GM21528 (cell line): ENCODE measurements at regions not wholly inside any gene's neighbourhood (a gene's known extent, or its start where the extent isn't known, plus 50 kb on each side); places are given as distances from the start of the nearest gene placed in this dataset.

ENCODE experiments used
- ATAC-seq: cut with Tn5 transposase; IDR thresholded peaks from one replicate; pipeline ENCODE4 v1.9.1; 2021; ENCODE audit warnings: mild to moderate bottlenecking, moderate library complexity; ENCODE audit not compliant: unreplicated experiment, low FRiP score

GRCh38 chr1:57963581-57963980, 539.7 kb upstream of the DAB1 start:
- ATAC-seq = no peak

- ATAC-seq = no peak
These were observed 535.8 kb upstream of the DAB1 start for GRCh38 chr1:57959531-57960241.

DNA sequence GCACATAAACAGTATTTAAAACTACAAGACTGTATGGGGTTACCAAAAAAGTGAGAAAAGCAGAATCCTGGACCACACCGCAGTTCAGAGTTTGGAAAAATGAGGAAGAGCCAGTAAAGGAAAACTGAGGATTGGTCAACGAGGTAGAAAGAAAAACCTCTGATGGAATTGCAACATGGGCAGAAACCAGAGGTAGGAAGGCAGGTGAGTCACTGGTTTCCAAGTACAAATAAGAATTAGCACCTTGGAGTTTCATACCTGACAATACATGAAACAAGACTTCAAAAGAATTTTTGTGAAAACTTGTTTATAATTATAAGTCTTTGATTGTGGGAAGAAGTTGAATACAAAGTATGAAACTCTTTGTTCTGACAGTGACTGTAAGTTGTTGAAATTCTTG, 533.7 kb upstream of the DAB1 start:
- ATAC-seq = no peak

GRCh38 chr1:57951390-57951789, 527.5 kb upstream of the DAB1 start:
- no peak for ATAC-seq

- ATAC-seq = no peak
These were observed 525.3 kb upstream of the DAB1 start for GRCh38 chr1:57949168-57949567.

GRCh38 chr1:57947471-57947870, 523.6 kb upstream of the DAB1 start:
- ATAC-seq = no peak

DNA sequence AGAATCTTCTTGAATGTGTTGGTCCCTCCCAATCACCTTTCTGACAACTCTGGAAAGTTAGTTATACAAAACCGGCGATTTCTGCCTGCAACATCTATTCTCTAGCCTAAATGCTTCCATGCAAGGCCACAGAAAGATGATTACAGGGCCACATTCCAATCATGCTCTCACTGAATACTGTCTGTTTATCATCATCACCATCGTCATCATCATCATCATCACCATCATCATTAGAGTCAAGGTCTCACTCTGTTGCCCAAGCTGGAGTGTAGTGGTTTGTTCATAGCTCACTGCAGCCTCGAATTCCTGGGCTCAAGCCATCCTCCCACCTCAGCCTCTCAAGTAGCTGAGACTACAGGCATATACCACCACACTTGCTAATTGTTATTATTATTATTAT, 521.2 kb upstream of the DAB1 start:
- ATAC-seq = no peak

- no peak for ATAC-seq
These were observed 519.5 kb upstream of the DAB1 start for GRCh38 chr1:57943365-57943764.

DNA sequence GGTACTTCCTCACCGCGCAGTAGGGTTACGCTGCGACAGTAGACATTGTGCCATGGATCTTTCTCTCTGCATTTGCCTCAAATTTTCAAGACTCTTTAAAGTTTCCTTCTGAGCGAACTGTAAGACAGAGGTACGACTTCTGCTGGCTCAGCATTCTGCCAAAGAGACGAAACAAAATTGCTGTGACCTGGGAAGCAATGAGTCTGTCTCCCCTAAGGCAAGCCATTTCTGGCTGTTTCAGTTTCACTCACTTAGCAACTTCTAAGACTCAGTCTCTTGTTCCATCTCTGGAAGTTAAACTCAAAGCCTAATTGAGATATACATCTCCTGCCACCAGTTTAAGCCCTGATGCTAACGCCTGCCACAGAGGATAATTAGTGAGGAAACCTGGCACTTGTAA, 510.9 kb upstream of the DAB1 start:
- no peak for ATAC-seq

DNA sequence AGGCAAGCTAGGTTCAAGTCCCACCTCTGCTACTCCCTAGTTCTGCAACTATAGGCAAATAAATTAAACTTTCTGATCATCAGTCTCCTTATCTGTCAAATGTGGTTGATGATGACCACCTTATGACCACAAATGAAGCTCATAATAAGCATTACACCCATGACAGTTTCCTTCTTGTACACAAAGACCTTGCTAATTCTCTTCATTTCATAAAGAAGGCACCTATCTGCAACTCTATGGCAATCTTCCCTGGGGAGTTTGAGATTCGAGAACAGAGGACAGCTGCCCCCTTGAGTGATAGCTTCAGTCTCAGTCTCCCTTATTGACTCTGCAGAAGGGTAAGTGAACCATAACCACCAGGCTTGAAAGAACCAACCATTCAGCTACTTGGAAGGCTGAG, 503.1 kb upstream of the DAB1 start:
- ATAC-seq = no peak

GRCh38 chr1:57926025-57926552, 502.2 kb upstream of the DAB1 start:
- no peak for ATAC-seq

DNA sequence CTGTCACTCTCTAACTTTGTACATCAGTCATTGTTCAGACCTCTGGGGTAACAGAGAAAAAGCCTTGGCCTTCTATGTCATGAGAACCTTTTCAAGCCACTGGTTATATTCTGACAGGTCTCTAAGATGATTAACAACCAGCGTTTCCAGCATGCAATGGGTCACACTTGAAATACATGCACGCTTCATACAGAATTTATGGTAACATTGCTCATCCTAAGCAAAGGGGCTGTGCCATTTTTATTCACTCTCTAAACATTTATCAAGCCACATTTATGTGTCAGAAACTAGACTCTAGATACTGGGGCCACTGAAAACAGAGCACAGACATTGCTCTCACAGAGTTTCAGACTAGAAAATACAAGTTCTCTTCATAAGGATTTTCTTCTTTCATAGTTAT, 501.4 kb upstream of the DAB1 start:
- ATAC-seq = no peak

DNA sequence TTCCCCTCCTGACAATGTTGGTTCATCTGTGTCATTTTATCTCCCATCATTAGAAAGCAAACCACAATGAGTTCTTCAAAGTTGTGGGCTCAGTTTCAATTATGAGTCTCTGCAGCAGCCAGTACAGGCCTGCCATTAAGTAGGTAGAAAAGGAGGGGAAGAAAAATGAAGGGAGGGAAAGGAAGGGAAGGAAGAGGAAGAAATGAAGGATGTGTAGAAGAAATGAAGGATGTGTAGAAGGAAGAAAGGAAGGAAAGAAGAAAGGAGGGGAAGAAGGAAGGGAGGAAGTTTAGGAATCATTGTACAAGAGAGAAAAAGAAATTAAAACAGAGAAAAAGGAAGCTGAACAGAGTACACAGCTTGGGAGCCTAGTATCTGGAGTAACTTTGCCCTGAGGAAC, 498.3 kb upstream of the DAB1 start:
- no peak for ATAC-seq

- no peak for ATAC-seq
These were observed 492.2 kb upstream of the DAB1 start for GRCh38 chr1:57916041-57916440.

GRCh38 chr1:57911427-57911826, 487.6 kb upstream of the DAB1 start:
- ATAC-seq = no peak

GRCh38 chr1:57910782-57911181, 486.9 kb upstream of the DAB1 start:
- no peak for ATAC-seq

GRCh38 chr1:57910305-57910704, 486.4 kb upstream of the DAB1 start:
- ATAC-seq = no peak

DNA sequence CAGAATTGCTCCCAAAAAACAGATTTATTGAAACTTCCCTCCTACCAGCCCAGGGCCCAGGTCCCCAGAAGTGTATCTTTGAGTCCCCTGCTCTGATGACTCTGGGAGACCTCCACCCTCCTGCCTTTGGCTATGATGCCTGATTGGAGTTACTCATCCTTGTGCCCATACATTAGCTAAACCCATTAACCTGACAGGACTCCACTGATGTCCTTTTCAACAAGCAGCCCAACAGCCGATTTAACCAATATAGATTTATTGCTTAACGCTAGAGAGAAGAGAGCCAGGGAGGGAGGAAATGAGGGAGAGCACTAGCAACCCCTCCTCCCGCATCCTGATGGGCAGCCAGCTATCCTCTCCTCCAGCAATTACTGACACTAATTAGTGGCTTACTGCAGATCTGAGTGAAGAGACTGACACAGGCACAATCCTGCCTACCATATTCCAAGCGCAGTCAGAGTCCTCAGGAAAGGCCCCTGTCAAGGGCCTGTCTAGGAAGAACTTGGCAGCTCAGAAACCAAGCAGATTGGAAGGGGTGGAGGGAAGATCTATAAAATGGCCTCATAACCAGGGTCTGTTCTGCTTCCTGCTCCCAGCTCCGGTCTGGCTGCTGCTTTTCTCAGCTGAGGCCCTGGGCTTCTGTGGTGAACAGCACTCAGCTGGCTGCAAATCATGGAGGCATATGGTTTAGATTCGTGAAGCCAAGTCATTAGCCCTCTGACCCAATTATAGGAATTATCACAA, 484.5 kb upstream of the DAB1 start:
- ATAC-seq = no peak

- ATAC-seq = no peak
These were observed 477.5 kb upstream of the DAB1 start for GRCh38 chr1:57901208-57901919.

GRCh38 chr1:57898531-57898930, 474.7 kb upstream of the DAB1 start:
- ATAC-seq = no peak

DNA sequence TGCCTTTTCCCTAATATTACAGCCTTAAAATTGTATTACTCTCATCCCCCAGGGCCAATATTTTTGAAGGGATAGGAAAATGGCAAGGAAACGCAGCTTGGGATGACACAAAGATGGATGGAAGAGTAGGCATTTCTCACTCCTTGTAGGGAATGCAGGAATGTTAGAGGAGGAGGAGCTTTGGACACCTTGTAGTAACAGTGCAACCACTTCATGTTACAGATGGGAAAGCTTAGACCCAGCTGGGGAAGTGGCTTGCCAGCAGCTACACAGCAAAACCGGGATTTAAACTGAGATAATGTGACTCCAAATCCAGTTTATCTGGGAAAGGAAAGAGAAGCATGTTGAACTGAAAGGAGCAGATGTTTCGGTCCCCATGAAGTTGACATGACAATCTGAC, 473.7 kb upstream of the DAB1 start:
- ATAC-seq = no peak
